HUES64 (cell line): ENCODE measurements at regions not wholly inside any gene's neighbourhood (a gene's known extent, or its start where the extent isn't known, plus 50 kb on each side); places are given as distances from the start of the nearest gene placed in this dataset.

Source experiments
- H3K27ac ChIP-seq: 2 replicates; pipeline ENCODE4 v1.7.0; 2013; ENCODE audit warnings: low read depth, low read length, inconsistent platforms
- H3K27me3 ChIP-seq: 2 replicates; pipeline ENCODE4 v1.6.1; 2013; ENCODE audit warnings: mild to moderate bottlenecking, low read length; ENCODE audit not compliant: insufficient read depth
- H3K36me3 ChIP-seq: 2 replicates; pipeline ENCODE4 v1.6.1; 2013; ENCODE audit warnings: mild to moderate bottlenecking, low read length; ENCODE audit not compliant: insufficient read depth
- H3K4me1 ChIP-seq: 2 replicates; pipeline ENCODE4 v1.6.1; 2013; ENCODE audit warnings: mild to moderate bottlenecking, low read length, moderate library complexity; ENCODE audit not compliant: insufficient read depth
- H3K4me3 ChIP-seq: 2 replicates; pipeline ENCODE4 v1.5.1; 2013; ENCODE audit warnings: mild to moderate bottlenecking, low read length, moderate library complexity
- H3K9ac ChIP-seq: 2 replicates; pipeline ENCODE4 v1.6.1; 2013; ENCODE audit warnings: mild to moderate bottlenecking, low read depth, low read length
- H3K9me3 ChIP-seq: 2 replicates; pipeline ENCODE4 v1.6.1; 2013; ENCODE audit warnings: low read depth, low read length; ENCODE audit not compliant: insufficient read depth
- WGBS: fragments of 150-250, 120-280 bp; methylation state at CpG from one replicate; pipeline ENCODE4 v1.1.7; 2013; ENCODE audit warnings: missing lambda C conversion rate; 5-methylcytosine and 5-hydroxymethylcytosine counted together

DNA sequence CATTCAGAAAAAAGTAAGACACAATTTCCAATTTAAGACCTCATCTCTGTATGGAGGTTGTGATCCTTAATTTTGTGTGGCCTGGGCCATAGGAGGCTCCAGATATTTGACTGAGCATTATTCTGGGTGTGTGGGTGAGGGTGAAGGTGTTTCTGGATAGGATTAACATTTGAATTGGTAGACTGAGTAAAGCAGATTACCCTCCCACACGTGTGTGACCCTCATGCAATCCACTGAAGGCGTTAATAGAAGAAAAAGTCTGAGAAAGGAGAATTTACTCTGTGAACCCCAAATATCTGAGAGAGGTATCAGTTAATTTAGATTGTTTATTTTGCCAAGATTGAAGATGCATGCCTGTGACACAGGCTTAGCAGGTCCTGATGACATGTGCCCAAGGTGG, 328.0 kb upstream of the POT1 start:
- Histone ChIP-seq H3K27me3 (no peaks in the 10 kb centered on the region), H3K36me3 (peaks cover 19% of the 10 kb centered on the region; the same call in 1 of the 2 replicates), H3K9ac (no peak overlapping the region), H3K9me3 (no peaks in the 10 kb centered on the region), H3K4me1 (peaks cover 55% of the 10 kb centered on the region), H3K27ac (peak overlapping the region; percentile 51; the same call in 1 of the 2 replicates), H3K4me3 (no peak overlapping the region; the same call in 1 of the 2 replicates)
- 19% methylated on average over 1 of the region's 2 CpGs for WGBS

DNA sequence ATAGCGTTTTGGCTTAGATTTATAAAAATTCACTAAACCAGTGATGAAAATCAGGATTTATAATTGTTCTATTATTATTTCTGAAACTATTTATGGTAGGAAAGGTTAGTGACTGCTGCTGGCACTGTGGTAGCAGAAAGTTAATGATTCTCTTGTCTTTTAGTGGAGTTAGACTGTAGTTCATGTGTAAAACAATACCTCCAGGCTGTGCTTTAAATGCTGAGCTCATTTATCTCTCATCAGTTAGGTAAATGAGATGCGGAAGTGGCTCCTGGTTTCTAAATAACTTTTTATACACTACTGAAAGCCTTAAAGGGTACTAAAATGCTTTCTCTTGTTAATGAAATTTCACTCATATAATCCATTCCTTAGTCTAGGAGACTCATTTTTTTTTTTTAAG, 326.8 kb upstream of the POT1 start:
- Histone ChIP-seq H3K4me1 (peaks cover 55% of the 10 kb centered on the region), H3K9ac (no peak overlapping the region), H3K9me3 (no peaks in the 10 kb centered on the region), H3K27ac (peak overlapping the region; percentile 9; the same call in 1 of the 2 replicates), H3K4me3 (no peak overlapping the region), H3K27me3 (no peaks in the 10 kb centered on the region), H3K36me3 (peaks cover 20% of the 10 kb centered on the region; the same call in 1 of the 2 replicates)
- no CpG with 5 or more reads among the region's 2 CpGs for WGBS

DNA sequence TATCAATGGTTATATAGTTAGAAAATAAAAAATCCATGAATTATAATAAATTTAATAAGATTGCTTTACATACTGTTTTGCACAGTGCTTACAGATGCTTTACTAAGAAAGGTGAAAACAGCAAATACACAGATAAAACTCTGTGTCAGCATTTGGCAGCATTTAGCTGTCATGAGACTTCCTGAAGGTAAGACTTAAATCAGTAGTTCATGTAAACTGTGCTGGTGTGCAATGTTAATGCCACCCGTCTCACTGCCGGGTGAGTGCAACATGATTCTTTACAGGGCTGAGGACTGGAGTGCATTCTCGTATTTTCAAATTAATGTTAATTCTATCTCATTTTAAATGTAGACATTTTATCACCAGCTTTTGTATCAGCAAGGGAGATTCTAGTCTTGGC, 326.2 kb upstream of the POT1 start:
- peaks cover 17% of the 10 kb centered on the region; the same call in 1 of the 2 replicates for H3K36me3 ChIP-seq
- H3K27me3 ChIP-seq, result no peaks in the 10 kb centered on the region
- 76% methylated on average over 3 of the region's 3 CpGs for WGBS
- H3K4me3 ChIP-seq, result no peak overlapping the region
- H3K27ac ChIP-seq, result no peak overlapping the region
- no peaks in the 10 kb centered on the region for H3K9me3 ChIP-seq
- peaks cover 55% of the 10 kb centered on the region for H3K4me1 ChIP-seq
- H3K9ac ChIP-seq, result no peak overlapping the region

DNA sequence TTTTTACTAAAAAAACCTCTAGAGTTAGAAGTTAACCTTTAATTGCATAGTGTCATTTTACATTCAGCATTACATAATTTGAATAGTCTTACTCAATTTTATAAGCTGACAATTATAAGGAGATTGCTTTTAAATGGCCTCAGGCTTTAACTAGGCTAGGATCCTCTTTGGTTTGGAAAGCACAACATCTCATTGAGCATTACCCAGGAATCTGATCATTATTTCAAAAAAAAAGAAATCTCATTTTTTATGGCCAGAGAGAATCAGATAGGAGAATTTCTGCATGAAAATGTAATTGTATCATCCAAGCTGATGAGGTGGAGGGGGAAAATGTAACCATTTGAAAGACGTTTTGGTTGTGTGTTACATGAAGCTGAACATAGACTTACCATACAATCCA, 324.9 kb upstream of the POT1 start:
- Histone ChIP-seq H3K4me1 (peaks cover 54% of the 10 kb centered on the region), H3K27me3 (no peaks in the 10 kb centered on the region), H3K4me3 (no peak overlapping the region), H3K36me3 (peaks cover 20% of the 10 kb centered on the region; the same call in 1 of the 2 replicates), H3K9me3 (no peaks in the 10 kb centered on the region), H3K27ac (no peak overlapping the region), H3K9ac (no peak overlapping the region)
- WGBS, result no CpG with 5 or more reads among the region's 1 CpG

GRCh38 chr7:125253452-125254190, 324.0 kb upstream of the POT1 start:
- no peaks in the 10 kb centered on the region for H3K27me3 ChIP-seq
- H3K9ac ChIP-seq, result no peak overlapping the region
- no peak overlapping the region for H3K27ac ChIP-seq
- H3K4me1 ChIP-seq, result peaks cover 45% of the 10 kb centered on the region
- WGBS, result 93% methylated on average over 3 of the region's 3 CpGs
- no peaks in the 10 kb centered on the region for H3K9me3 ChIP-seq
- peaks cover 17% of the 10 kb centered on the region; the same call in 1 of the 2 replicates for H3K36me3 ChIP-seq
- H3K4me3 ChIP-seq, result no peak overlapping the region

- Histone ChIP-seq H3K4me3 (no peak overlapping the region), H3K27me3 (no peaks in the 10 kb centered on the region), H3K9ac (no peak overlapping the region), H3K36me3 (peaks cover 44% of the 10 kb centered on the region), H3K4me1 (no peaks in the 10 kb centered on the region), H3K9me3 (no peaks in the 10 kb centered on the region), H3K27ac (no peak overlapping the region)
- WGBS, result 97% methylated on average over 1 of the region's 1 CpG
Observed at GRCh38 chr7:125247514-125248098, 318.0 kb upstream of the POT1 start.

DNA sequence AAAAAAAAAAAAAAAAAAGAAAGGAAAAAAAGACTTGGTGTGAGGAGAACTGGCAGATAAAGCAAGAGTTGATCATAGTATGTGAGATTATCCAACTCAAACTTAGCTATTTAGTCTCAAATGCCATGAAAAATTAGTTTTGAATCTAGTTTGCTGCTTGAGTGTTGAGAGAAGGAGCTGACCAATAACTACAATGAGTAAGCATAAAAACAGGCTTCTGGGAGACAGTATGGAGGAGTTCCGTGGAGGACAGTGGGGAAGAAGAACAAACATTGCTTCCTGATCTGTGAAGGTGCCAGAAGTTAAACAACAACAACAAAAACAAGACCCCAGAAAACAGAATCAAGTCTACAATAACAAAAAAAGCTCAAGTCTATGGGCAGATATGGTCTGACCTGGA, 317.1 kb upstream of the POT1 start:
- Histone ChIP-seq H3K36me3 (peaks cover 43% of the 10 kb centered on the region), H3K27me3 (no peaks in the 10 kb centered on the region), H3K4me1 (no peaks in the 10 kb centered on the region), H3K4me3 (no peak overlapping the region), H3K27ac (no peak overlapping the region), H3K9ac (no peak overlapping the region), H3K9me3 (no peaks in the 10 kb centered on the region)
- no CpG with 5 or more reads among the region's 1 CpG for WGBS

- H3K4me1 ChIP-seq, result no peaks in the 10 kb centered on the region
- H3K9ac ChIP-seq, result no peak overlapping the region
- no peaks in the 10 kb centered on the region for H3K27me3 ChIP-seq
- peaks cover 31% of the 10 kb centered on the region for H3K36me3 ChIP-seq
- H3K4me3 ChIP-seq, result no peak overlapping the region
- H3K9me3 ChIP-seq, result no peaks in the 10 kb centered on the region
- H3K27ac ChIP-seq, result no peak overlapping the region
Observed at GRCh38 chr7:125241548-125241947, 311.9 kb upstream of the POT1 start.

DNA sequence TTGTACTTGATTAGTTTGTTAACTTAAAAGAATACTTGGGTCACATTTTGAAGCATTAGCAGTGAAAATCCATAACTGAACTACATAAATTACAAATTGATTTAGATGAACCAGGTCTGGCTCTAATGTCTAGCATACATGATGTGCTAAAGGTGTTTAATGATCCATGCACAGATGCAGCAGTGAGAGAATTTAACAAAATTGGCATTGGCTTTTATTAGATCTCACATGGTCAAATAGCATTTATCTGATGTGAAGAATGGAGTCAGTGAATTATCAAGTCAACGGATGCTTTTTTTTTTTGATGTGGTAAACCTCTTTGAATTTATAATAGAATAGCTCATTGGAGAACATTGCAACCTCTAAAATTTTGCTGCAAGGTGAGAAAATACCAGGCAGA, 293.0 kb upstream of the POT1 start:
- peaks cover 21% of the 10 kb centered on the region; the same call in 1 of the 2 replicates for H3K4me1 ChIP-seq
- no peaks in the 10 kb centered on the region for H3K9me3 ChIP-seq
- H3K4me3 ChIP-seq, result no peak overlapping the region
- no peaks in the 10 kb centered on the region for H3K27me3 ChIP-seq
- no peaks in the 10 kb centered on the region for H3K36me3 ChIP-seq
- H3K9ac ChIP-seq, result no peak overlapping the region
- WGBS, result 100% methylated on average over 1 of the region's 1 CpG
- no peak overlapping the region for H3K27ac ChIP-seq

DNA sequence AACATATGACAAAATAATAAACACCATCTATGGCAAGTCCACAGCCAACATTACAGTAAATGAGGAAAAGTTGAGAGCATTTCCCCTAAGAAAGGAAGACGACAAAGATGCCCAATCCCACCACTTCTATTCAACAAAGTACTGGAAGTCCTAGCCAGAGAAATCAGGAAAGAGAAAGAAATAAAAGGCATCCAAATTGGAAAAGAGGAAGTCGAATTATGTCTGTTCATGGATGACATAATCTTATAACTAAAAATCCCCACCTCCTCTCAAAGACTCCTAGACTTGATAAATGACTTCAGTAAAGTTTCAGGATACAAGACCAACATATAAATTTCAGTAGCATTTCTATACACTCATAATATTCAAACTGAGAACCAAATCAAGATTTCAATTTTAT, 288.5 kb upstream of the POT1 start:
- H3K4me1 ChIP-seq, result peaks cover 18% of the 10 kb centered on the region
- H3K27me3 ChIP-seq, result no peaks in the 10 kb centered on the region
- no peaks in the 10 kb centered on the region for H3K36me3 ChIP-seq
- H3K27ac ChIP-seq, result no peak overlapping the region
- no peaks in the 10 kb centered on the region for H3K9me3 ChIP-seq
- no CpG with 5 or more reads among the region's 2 CpGs for WGBS
- H3K9ac ChIP-seq, result no peak overlapping the region
- H3K4me3 ChIP-seq, result no peak overlapping the region

GRCh38 chr7:125201002-125201401, 271.4 kb upstream of the POT1 start:
- H3K36me3 ChIP-seq, result no peaks in the 10 kb centered on the region
- 96% methylated on average over 4 of the region's 4 CpGs for WGBS
- H3K27ac ChIP-seq, result no peak overlapping the region
- no peak overlapping the region for H3K9ac ChIP-seq
- H3K4me3 ChIP-seq, result no peak overlapping the region
- H3K27me3 ChIP-seq, result no peaks in the 10 kb centered on the region
- no peaks in the 10 kb centered on the region for H3K9me3 ChIP-seq
- peaks cover 18% of the 10 kb centered on the region for H3K4me1 ChIP-seq
